Activated CD4-positive, CD25-positive, alpha-beta regulatory T cell treated with anti-CD3 and anti-CD28 coated beads, Interleukin-2, amount 50 U/mL, for 16 hours (primary cell): ENCODE measurements at regions not wholly inside any gene's neighbourhood (a gene's known extent, or its start where the extent isn't known, plus 50 kb on each side); places are given as distances from the start of the nearest gene placed in this dataset.
"Not testable (repeated sequence)": the region's sequence is repeated elsewhere in the genome, so short reads cannot be mapped to it uniquely, and the experiment has no call there.

Source experiments
- DNase-seq: peaks from one replicate; pipeline ENCODE4 v3.0.0-alpha.2; 2020; ENCODE audit warnings: low read depth, low spot score

DNA sequence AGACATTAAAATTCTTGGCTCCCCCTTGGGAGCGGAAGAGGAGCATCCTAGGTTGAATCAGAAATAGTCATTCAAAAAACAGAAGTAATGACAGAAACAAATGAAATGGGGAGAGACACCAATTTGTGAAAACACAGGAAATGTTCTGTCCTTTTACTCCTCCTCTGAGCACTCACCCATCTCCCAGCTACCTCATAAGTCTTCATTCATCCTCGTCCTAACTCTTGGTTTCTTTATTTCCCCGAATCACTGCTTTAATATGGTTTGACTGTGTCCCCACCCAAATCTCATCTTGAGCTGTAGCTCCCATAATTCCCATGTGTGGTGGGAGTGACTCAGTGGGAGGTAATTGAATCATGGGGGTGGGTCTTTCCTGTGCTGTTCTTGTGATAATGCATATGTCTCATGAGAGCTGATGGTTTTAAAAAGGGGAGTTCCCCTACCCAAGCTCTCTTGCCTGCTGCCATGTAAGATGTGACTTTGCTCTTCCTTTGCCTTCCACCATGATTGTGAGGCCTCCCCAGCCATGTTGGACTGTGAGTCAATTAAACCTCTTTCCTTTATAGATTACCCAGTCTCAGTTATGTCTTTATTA, 579.7 kb upstream of the CBLB start:
- DNase-seq, result not testable (repeated sequence)

DNA sequence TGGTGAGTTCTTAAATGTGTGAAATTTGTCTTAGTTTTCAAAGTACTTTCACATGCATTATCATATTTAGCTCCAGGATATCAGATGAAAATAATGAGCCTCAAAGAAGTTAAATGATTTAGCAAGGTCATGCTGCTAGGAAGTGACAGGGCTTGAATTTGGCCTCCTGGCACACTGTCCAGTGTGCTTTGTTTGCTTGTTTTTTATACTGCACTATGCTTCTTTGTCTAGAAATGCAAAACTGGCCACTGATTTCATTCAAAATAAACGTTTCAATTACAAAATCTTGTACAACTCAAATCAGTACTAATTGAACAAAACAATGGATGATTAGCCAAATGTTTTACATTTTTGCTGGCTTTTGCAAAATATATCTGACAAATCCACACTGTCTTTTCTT, 583.3 kb upstream of the CBLB start:
- DNase-seq, result no peak

DNA sequence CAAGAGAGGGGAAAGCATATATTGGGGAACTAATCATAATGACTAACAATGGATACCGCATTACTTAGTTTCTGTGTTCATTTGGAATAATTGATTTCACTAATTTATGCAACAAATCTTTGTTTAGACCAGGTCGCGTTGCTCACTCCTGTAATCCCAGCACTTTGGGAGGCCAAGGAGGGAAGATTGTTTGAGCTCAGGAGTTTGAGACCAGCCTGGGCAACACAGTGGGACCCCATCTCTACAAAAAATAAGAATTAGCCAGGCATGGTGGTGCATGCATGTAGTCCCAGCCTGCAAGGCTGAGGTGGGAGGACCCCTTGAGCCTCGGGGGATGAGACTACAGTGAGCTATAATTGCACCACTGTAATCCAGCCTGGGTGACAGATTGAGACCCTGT, 585.7 kb upstream of the CBLB start:
- no peak for DNase-seq

DNA sequence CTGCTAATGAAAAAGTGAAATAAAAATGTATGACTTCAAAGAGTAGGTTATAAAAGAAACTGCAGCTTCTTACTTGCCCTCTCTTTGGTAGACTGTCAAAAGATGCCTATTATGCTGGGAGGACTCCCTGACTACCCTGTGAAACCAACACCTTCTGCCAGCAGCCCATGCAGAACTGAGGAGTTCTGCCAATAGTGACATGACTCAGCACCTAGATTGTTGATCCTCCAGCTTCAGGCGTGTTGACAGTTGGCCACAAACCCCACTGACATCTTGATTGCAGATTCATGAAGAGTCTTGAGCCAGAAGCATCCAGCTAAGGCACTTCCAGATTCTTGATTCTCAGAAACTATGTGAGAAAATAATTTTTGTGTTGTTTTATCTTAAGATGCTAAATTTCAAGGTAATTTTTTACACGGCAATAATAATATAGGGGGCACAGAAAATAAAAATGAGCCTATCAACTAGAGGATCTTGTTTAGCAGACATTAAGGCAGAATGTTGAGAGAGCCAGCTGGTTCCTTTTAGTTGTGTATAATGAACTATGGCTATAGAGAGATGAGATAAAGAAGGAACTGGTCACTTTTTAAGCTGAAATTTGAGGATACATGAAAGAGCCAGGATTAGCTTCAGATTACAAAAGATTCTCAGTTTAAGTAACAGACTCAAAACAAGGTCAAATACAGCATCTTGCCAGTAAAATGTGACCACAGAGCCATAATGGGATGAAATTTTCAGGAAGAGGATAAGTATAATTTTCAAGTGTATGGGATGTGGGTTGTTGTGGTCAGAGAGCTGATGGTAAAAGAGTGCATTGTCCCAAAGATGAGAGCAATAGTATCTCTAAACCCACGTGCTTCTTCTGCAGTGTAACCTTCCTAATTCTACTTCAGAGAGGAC, 588.7 kb upstream of the CBLB start:
- DNase-seq, result no peak

DNA sequence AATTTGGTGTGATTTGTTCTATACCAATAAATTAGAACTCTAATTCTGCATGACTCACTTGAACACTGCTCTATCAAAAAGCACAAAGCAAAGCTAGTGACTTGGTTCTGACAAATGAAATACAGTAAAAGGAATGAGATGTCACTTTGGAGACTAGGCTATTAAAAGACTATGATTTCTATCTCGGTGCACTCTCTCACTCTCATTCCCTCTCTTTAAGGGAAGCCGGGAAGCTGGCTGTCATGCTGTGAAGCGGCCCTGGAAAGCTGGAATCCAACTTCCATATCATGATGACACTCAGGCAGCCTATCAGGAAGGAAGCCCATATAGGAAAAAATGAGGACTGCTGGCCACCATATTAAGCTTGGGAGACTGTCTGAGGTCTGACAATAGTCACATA, 590.1 kb upstream of the CBLB start:
- no peak for DNase-seq

DNA sequence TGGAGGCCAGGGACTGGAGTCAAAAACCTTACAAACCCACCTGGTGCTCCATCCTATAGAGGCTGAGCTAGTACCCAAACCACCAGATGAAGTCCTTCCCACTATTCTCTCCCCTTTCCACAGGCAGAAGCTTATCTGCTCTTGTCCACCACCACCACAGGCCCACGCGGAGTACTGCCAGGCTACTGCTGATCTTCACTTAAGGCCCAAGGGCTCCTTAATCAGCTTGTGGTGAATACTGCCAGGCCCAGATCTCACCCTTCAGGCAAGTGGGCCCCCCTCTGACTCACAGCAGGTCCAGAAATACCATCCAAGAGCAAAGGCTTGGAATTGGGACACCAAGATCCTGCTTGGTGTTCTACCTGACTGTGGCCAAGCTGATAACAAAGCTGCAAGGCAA, 598.1 kb upstream of the CBLB start:
- no peak for DNase-seq

DNA sequence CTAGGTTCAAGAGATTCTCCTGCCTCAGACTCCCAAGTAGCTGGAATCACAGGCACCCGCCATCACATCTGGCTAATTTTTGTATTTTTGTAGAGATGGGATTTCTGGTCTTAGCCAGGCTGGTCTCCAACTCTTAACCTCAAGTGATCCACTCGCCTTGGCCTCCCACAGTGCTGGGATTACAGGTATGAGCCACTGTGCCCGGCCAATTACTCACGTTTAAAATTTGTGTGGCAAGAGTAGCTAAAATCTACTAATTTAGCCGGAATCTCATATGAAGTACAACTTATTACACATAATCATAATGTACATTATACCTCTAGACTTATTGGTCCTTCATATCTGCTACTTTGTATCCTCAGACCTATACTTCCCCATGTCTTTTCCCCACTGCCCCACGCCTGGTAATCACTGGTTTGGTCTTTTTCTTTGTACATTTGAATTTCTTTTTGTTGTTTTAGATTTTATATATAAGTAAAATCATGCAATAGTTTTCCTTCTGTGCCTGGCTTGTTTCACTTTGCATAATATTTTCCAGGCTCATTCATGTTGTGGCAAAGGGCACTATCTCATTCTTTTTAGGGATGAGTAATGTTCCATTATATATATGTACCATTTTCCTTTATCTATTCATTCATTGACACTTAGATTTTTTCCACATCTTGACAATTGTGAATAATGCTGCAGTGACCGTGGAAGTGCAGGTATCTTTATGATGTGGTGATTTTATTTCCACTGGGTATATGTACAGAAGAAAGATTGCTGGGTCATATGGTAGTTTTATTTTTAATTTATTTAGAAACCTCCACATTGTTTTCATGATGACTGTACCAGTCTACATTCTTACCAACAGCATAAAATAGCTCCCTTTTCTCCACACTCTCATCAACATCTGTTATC, 605.0 kb upstream of the CBLB start:
- DNase-seq, result no peak

DNA sequence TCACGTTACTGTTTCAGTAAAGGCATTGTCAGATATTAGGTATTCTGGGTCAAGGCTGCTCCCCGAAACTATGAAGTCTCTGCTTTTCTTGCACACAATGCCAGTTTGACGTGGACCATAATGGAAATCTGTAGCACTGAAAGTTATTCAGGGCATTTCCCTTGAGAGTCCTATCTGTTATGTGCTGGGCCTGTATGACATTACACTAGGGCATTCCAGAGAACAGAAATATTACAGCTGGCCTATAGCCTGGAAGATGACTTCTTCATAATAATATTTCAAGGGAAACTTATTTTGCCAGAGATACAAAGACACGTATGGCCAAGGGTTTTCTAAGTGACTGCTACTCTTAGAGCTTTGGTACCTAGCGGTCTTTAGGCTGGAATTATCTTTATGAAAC, 613.6 kb upstream of the CBLB start:
- DNase-seq, result no peak

DNA sequence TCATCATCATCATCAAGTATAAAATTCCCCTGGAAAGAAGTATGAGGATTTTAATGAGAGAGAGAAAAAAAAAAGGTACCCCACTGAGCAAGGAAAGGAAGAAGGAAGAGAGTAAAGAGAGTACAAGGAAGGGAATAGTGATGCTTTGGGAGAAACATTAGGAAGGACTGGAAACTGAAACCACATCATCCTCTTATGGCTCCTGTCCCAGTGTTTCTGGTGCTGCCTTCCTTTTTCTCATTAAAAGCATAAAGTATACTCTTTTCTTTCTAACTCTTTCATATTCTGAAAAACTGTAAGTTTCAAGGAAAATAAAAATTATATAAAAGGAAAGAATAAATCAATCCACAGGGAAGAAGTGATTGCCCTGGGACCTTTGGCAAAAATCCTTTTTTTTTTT, 616.4 kb upstream of the CBLB start:
- no peak for DNase-seq

DNA sequence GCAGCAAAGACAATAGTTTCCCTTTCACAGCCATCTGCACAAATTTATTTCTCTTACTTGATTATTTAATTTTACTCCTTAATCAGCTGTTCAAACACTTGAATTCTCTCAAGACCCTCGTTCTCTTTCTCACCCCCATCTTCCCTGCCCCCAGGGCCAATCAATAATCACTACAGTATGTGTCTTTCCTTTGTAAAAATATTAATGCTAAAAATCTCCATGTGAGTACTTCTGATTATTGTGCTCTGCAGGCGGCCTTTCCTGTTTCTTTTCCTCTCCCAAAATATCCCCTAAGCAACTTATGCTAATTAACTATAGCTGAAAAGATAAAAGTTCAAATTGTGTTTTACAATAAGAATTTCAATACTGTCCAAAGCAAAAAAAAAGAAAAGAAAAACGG, 617.0 kb upstream of the CBLB start:
- DNase-seq, result no peak

DNA sequence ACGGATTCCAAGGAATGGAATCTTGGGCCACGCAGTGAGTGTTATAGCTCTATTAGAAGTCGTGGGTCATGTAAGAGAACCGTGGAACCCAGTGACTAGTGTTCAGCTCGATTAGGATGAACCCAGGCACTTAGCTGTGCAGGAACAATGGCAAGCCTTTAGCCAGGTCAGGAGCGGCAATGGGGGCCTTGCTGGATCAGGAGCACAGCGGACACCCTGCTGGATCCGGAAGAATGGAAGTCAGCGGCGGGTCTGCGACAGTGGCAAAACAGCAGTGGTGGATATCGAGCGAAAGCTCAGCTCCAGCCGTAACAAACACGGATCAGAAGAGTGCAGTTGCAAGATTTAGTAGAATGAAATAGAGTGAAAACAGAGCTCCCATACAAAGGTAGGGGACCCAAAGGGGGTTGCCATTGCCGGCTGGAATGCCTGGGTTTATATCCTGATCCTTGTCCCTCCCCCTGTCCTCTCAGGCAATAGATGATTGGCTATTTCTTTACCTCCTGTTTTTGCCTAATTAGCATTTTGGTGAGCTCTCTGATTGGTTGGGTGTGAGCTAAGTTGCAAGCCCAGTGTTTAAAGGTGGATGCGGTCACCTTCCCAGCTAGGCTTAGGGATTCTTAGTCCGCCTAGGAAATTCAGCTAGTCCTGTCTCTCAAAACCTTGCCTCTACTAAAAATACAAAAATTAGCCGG, 618.3 kb upstream of the CBLB start:
- DNase-seq, result not testable (repeated sequence)

DNA sequence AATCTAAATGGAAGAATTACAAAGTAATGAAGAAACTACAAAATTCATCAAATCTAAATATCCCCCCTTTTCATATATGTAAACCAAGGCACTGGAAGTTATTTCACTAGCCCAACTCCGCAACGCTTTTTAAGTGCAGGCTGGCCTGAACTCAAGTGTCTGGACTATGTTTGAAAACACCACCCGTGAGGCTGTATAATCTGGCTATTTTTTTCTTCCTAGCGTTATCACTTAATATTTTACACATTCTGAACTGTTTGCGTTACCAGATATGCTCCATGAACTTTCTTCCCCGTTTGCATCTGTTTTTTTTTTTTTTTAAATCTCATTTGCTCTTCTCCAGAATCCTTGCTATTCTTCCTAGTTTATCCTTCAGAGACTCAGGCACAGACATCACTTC, 619.5 kb upstream of the CBLB start:
- DNase-seq, result no peak

DNA sequence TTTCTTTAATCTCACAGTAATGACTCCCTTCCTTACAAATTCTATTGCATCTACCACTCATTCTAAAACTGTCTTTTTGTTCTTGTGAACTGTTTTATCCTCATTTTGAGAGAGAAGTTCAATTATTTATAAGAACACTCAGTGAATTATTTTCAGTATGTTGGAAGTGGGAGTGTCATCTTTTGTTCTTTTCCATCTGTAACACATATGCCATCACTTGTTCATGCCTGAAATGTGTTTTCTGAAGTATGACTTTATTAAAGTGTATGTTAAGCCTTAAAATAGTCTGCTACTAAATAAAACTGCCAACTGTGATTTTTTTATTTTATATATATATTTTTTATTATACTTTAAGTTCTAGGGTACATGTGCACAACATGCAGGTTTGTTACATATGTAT, 623.0 kb upstream of the CBLB start:
- no peak for DNase-seq

DNA sequence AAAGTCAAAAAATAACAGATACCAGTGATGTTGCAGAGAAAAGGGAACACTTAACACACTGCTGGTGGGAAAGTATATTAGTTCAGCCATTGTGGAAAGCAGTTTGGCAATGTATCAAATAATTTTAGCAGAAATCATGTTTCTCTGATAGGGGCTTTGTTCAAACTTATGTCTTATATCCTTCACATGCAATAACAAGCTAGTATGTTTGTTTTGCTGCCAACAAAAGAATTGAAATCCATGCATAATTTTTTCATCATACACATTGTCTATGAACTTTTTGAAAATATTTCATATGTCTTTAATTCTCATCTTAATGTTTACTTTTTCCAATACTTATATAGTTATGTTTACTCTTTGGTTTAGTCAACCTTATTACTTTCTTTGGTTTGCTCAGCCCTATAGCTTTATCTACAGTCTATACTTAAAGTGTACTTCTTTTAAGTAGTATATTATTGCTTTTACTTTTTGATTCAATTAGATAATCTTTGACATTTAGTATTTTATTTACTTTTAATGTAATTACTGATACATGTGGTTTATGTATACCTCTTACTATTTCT, 639.6 kb upstream of the CBLB start:
- DNase-seq, result no peak

DNA sequence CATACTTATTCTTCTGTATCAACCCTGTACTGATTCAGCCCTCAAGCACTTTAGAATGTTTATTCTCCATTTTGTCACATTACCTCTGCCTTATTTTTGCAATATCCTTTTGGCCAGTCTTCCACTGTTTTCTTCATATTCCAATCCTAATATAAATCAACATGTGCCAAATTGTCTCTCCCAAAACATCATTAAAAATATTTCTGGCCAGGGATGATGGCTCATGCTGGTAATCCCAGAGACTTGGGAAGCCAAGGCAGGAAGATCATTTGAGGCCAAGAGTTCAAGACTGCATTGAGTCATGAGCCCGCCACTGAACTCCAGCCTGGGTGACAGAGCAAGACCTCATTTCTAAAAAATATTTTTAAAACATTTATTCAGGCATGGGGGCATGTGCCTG, 641.4 kb upstream of the CBLB start:
- no peak for DNase-seq

DNA sequence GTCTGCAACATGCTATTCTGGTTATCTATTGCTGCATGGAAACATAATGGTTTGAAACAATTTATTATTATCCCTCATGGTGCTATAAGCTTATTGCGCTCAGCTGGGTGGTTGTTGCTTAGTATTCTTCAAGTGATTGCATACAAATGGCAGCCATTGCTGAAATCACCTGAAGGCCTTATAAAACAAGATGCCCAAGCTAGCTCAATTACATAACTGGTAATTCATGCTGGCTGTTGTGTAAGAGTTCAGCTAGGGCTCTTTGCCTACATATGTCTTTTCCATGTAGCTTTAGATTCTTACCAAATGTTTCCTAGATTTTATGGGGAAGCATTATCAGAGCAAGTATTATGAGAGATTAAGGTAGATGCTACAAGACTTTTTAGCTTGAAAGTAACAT, 644.0 kb upstream of the CBLB start:
- no peak for DNase-seq

DNA sequence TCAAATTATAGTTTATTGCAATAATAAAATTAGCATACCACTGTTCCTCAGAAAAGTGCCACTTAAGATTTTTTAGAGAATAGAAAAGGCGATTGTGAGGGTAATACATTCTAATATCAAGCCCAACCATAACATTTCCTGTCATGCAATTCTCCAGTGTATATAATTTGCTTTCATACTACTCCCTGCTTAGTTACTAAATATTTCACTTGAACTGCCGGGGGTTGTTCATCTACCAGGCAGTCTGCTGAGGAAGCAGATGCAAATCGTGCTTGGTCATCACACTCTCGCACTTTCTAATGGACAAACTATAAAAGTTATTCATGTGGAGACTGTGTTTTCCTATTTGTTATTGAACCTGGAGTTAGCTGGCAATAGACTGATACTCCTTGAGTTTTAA, 645.6 kb upstream of the CBLB start:
- no peak for DNase-seq

DNA sequence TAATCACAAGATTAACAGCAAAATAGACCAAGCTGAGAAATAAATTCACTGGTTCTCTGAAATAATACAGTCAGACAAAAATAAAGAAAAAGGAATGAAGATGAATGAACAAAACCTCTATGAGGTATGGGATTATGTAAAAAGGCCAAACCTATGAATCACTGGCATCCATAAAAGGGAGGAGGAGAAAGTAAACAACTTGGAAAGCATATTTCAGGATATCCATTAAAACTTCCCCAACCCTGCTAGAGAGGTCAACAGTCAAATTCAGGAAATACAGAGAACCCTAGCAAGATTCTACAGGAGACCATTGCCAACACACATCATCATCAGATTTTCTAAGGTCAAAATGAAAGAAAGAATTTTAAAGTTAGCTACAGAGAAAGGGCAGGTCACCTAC, 649.7 kb upstream of the CBLB start:
- no peak for DNase-seq

DNA sequence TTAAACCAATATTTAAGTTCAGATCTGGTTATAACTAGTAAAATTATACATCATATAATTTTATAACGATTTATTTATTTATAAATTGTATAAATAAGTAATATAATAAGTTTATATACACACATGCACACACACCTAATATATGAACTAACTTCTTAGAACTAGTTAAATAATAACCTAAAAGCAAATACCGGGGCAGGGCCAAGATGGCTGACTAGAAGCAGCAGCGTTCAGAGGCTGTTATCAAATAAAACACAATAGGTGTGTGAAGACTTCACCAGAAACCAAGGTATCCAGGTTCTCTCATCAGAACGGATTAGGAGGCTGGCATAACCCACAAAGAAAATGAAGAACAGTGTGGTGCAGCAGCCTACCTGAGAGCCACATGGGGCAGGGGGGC, 653.6 kb upstream of the CBLB start:
- DNase-seq, result no peak

DNA sequence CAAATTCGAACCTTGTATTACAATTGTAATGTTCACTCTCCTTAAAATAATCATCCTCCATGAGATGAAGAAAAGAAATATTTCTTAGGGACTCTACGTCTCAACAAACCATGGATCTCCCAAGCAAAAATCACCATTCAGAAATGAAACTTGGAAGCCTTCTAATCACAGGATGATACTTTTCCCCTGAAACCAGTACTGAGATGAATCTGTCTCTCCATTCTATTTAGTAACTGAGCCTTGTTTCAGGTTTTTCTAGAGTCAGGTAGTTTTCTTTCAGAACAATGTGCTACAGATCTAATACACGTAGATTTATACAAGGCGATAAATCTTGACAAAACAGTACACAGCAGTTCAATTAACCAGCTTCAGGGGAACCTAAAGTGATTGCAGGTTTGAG, 660.1 kb upstream of the CBLB start:
- DNase-seq, result no peak

DNA sequence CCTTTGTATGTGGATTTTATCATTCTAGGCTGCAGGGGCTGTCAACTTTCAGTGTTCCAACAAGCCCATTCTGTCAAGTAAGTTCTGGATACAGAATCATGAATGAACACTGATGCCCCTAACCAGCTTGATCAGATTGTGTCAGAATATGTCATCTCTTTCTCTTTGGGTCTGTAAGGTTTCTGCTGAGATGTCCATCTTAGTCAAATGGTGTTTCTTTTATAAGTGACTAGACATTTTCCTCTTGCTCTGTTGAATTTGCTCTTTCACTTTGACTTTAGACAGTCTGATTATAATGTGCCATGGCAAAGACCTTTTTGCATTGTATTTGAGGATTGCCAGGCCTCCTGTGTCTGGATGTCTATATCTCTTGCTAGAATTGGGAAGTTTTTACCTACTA, 660.9 kb upstream of the CBLB start:
- no peak for DNase-seq

DNA sequence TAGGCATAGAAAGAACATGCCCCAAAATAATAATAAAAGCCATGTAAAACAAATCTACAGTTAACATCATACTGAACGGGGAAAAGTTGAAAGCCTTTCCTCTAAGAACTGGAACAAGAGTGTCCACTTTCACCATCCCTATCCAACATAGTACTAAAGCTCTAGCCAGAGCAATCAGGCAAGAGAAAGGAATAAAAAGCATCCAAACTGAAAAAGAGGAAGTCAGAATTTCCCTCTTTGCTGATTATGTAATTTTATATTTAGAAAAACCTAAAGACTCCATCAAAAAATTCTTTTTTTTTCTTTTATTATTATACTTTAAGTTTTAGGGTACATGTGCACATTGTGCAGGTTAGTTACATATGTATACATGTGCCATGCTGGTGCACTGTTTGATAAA, 661.6 kb upstream of the CBLB start:
- DNase-seq, result no peak
